ENCODE measurements at regions not wholly inside any gene's neighbourhood (a gene's known extent, or its start where the extent isn't known, plus 50 kb on each side); places are given as distances from the start of the nearest gene placed in this dataset.

DNA sequence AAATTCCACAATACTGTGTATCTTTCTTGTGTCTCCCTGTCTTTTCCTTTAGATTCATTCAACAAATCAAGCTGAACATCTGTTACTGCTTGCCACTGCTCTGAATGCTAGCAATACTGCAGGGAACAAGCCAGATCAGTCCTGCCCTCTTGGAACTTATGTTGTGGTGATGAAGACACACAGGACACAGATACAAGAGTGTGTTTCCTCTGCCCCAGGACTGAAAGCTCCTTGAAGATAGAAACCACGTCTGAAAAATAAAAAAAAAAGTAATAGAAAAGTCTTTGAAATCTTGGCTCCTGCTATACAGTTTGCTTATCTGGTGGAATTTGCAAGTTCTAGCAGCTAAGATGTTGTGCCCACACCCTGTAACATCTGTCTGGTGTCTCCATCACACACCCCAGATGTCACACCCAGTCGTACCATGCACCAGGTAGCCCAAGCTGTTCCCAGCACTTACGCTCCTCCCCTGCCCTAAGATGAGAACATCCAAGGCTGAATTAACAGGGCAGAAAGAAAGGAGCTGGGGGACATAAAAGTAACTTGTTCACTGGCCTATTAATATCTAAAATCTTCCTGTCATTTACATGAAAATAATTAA is 80.2 kb upstream of the GALNT2 start:
- no peak for DNase-seq (ENCODE audit: extremely low spot score, insufficient read length, low read depth)
- no peak for FAIRE-seq

DNA sequence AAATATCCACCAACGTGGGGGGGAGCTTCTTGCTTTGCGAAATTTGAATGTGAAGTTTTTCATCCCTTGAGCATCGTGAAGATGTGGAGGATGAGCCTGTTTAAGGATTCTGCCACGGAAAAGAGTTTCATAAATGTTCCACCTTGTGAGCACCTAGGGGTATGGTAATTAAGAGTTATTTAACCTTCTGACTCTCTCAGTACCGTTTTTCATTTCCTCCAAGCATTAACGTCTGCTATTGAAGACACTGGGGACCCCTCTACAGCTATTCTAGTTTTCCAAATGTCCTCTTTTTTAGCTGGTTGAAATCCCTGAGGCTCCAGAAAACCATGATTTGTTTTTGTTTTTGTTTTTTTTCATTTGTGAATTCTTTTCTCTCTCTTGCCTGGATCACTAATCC is 79.1 kb upstream of the GALNT2 start:
- FAIRE-seq (no peak), DNase-seq (ENCODE audit: extremely low spot score, insufficient read length, low read depth) (no peak)

DNA sequence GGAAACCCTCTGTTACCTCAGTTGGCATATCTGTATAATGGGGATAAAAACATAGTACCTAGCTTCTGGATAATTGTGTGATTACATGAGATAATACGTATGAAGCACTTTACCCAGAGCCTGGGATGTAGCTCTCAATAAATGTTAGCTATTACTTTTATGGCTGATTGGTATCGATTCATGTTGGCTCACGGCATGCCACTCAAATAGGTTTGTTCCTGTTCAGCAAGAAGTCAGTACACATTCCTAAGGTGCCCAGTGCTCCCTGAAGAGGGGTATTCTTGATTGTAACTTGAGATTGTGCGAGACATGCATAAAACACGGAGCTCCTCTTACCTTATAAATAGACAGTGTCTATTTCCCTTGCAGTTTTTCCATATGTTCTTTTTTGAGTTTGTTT is 78.5 kb upstream of the GALNT2 start:
- no peak for FAIRE-seq

DNA sequence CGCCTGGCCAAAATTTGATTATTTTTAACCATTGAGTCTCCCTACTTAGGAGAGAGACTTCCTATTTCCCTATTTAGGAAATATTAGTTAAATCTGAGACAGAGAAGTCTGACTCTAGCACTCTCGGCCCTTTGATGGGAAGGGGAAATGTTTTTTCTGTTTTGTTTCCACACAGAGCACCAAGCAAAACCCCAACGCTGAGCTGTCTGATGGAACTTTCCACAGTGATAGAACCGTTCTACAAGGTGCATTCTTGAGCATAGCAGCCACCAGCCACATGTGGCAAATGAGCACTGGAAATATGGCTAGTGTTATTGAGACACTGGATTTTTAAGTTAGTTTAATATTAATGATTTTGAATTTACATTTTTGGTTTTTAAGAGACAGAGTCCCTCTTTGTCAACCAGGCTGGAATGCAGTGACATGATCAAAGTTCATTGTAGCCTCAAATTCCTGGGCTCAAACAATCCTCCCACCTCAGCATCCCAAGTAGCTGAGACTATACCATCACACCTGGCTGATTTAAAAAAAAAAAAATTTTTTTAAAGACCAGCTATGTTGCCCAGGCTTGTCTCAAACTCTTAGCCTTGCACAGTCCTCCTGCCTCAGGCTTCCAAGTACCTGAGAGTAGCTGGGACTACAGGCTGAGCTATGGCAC is 77.3 kb upstream of the GALNT2 start:
- FAIRE-seq, result no peak
- DNase-seq (ENCODE audit: extremely low spot score, insufficient read length, low read depth), result no peak

More for the DNA sequence above, 78.5 kb upstream of the GALNT2 start:
- no peak for DNase-seq (ENCODE audit: extremely low spot score, insufficient read length, low read depth)

DNA sequence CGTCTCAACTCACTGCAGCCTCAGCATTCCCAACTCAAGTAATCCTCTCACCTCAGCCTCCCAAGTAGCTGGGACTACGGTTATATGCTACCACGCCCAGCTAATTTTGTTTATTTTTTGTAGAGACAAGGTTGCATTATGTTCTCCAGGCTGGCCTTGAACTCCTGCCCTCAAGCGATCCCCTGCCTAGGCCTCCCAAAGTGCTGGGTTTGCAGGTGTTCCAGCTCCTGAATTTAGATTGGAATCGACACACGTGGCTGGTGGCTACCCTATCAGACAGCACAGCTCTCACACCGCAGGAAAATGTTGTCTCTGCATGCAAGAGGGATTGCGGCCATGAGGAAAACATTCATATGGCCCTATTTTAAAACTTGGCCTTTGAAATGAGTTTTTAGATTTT is 76.7 kb upstream of the GALNT2 start:
- FAIRE-seq (no peak), DNase-seq (ENCODE audit: extremely low spot score, insufficient read length, low read depth) (no peak)

DNA sequence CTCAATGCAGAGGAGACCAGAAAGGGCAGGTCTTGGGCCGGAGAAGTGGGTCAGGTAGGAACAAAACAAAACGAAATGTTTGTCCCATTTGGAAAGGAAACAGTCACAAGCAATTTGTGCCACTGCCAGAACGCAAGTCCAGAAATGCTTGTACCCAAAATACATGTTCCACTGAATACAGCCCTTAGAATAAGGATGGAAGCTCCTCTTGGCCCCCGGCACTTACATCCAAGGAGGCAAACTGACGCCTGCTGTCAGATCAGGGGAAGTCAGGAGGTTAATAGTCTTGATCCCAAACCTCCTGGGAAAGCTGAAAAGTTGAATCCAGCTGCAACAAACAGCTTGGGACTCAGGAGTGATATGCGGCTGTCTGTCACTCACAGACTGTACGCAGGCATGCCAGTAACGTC is 75.9 kb upstream of the GALNT2 start:
- FAIRE-seq (no peak), DNase-seq (ENCODE audit: extremely low spot score, insufficient read length, low read depth) (no peak)

DNA sequence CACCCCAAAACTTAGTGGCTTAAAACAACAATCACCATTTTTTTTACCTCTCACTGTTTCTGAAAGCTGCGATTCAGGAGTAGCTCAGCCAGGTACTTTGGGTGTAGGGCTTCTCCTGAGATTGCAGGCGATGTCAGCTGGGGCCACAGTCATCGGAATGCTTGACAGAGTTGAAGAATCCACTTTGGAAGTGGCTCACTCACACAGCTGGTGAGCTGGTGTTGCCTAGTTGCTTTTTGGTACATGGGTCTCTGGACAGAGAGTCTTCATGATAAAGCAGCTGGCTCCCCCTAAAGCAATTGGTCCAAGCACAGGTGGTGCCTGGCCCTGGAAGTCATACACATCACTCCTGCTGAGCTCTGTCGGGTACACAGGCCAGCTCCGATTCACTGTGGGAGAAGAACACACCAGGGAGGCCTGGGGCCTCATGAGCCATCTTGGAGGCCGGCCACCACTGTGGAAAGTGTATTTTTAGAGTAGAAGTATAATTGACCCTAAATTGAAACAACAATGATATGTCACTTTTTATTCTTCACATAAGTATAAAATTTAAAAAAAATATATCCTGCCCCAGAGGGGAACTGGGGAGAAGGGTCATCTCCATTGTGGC is 75.2 kb upstream of the GALNT2 start:
- FAIRE-seq, result no peak
- no peak for DNase-seq (ENCODE audit: extremely low spot score, insufficient read length, low read depth)

DNA sequence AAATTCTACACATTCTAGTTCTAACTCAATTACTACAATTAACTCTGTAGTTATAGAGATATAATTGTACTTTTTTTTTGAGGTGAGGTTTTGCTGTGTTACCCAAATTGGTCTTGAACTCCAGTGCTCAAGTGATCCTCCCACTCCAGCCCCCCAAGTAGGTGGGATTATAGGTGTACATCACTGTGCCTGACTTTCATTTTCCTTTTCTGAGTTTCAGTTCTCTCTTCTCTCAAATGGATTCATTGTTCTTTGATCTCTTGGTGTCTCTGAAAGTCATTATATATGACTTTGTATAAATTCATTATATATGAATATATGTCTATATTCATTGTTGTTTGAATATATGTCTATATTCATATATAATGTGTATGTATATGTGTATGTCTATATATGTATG is 74.0 kb upstream of the GALNT2 start:
- no peak for DNase-seq (ENCODE audit: extremely low spot score, insufficient read length, low read depth)
- FAIRE-seq, result no peak

DNA sequence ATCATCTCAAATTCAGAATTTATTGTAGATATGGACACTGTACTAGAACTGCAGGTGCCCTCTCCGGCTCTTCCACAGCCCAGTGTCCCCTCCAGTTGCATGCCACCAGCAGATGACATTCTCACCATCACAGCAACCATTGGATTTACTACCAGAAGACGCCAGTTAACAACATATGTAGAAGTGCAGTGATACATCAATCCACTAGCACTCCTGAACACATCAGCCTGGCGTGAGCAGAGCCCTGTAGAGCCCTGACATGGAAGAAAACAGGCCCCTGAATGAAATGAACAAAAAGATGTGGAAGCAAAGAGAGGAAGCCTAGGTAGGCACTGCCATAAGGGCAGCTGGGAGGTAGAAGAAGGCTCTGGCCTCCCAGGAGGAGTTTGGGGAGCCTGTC is 73.1 kb upstream of the GALNT2 start:
- no peak for FAIRE-seq
- DNase-seq (ENCODE audit: extremely low spot score, insufficient read length, low read depth), result no peak

DNA sequence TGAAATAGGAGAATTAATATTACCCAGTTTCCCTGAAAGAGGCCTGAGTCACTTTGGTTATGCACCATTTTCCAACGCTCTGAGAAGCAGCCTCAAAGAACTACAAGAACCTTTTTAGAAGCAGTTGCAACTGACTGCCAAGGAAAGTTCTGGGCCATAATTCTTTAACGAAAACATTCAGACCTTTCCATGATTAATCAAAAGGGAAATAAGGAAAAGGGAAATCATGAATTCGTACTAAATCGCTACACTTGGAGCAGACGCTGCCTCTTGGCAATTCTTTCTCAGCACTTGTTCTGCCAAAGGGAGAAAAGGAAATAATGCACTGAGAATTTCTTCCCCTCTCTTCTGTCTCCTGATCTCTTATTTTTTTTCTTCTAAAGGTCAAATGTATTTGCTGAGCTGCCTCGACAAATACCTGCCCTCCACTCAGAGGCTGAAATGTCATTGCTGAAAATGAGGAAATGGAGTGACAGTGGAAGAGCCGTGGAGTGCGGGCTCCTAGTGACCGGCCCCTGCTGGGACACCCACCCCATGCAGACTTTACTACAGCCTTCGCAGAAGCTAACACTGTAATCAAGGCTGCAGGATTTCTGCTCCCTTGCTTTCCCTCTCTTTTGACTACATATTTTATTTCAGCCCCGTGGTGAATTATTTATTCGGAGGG is 67.9 kb upstream of the GALNT2 start:
- DNase-seq (ENCODE audit: extremely low spot score, insufficient read length, low read depth), result no peak
- no peak for FAIRE-seq

DNA sequence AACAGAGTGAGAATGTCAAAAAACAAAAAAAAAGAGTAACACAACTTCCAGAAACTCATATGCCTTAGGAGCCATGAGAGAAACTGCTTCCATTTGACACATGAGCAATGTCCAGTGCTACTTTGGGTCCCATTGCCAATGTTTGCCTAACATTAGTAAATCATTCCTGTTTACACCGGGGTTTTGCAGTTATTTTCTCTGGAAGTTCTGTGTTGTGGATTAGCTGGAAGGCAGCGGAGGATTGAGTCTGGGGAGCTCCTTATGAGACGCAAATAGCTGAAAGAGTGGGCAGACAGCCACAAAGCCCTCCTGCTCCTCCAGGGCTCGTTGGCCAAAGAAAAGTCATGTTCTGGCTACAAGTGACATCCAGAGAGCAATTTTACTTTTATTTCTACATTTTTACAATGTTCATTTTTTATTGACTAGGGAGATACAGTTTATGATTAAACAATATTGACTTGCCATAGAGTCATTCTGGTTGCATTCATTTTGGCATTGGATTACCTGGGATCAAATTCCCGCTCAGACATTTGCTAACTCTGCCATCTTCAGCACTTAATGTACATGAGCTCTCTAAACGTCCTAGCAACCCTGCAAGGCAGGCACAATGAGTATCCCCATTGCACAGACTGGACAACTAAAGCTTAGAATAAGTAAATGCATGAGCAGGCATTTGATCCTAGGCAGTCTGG is 66.4 kb upstream of the GALNT2 start:
- no peak for DNase-seq (ENCODE audit: extremely low spot score, insufficient read length, low read depth)
- no peak for FAIRE-seq

DNA sequence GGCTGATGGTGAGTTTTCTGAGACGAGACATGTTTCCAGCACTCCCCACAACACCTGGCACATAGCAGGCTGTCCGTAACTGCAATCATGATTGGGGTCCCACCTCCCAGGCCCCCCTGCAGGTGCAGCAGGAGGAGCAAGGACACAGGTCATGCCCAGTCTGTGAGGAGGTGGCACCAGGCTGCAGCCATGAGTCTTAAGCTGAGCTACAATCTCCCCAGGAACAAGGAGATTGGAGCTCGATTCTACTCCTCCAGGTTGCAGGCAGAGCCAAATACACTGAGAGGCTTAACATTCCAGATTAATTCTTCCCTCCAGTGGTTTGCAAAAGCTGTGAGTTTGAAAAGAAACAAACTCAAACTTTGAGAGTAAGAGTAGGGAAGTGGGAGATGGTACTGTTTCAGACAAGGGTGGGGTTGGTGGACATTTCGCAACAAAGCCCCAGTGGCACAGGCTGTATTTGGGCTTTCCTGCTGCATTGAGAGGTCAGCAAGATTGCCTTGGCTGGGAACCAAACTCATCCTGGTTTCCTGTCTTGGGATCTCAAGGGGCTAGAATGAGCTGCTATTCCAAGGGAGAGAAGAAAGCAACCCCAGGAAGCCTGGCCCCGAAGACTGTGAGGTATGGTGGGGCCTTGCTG is 64.8 kb upstream of the GALNT2 start:
- no peak for DNase-seq (ENCODE audit: extremely low spot score, insufficient read length, low read depth)
- no peak for FAIRE-seq

DNA sequence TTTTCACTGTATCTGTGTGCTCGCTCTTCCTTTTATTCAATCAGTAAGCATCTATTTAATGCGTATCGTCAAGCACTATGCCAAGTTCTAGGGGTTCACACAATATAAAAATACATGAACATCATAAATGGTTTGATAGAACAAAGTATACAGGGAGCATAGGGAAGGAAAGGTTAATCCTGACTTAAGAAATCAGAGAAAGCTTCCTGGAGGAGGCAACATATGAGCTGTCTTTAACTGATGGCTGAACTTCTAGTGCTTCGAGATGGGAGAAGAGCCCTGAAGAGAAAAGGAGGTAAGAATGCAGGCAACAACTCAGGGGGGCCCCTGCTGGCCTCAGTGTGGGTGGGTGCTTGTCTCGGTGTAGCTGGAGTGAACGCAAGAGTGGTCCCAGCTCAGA is 63.6 kb upstream of the GALNT2 start:
- FAIRE-seq, result no peak

DNA sequence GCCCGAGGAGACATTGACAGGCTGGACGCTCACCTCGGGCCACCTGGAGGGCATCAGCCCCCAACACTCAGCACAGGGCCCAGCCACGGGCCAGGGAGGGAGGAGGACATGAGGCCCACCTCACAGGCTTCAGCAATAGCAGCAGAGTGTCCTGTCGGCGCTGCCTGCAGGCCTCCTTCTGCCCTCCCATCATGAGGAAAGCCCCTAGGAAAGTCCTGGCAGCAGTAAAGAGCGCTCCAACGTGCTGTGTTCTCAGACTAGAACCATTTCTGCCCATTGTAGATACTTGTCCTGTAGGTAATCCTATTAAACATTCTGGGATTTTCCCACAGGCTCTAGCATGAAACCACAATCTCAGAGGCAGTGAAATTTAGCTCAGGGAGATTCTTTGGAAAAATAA is 62.0 kb upstream of the GALNT2 start:
- FAIRE-seq, result no peak
- DNase-seq (ENCODE audit: extremely low spot score, insufficient read length, low read depth), result no peak

More for the DNA sequence above, 63.6 kb upstream of the GALNT2 start:
- DNase-seq (ENCODE audit: extremely low spot score, insufficient read length, low read depth), result no peak

DNA sequence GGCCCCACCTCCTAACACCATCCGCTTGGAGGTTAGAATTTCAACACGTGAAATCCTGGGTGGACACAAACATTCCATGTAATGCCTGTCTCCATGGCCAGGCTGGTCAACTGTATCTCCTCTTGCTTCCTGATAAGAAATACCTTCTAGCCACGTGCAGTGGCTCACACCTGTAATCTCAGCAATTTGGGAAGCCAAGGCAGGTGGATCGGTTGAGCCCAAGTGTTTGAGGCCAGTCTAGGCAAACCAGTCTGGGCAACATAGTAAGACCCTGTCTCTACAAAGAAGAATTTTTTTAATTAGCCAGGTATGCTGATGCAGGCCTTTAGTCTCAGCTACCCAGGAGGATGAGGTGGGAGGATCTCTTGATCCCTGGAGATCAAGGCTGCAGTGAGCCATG is 58.3 kb upstream of the GALNT2 start:
- FAIRE-seq, result no peak
- no peak for DNase-seq (ENCODE audit: extremely low spot score, insufficient read length, low read depth)

DNA sequence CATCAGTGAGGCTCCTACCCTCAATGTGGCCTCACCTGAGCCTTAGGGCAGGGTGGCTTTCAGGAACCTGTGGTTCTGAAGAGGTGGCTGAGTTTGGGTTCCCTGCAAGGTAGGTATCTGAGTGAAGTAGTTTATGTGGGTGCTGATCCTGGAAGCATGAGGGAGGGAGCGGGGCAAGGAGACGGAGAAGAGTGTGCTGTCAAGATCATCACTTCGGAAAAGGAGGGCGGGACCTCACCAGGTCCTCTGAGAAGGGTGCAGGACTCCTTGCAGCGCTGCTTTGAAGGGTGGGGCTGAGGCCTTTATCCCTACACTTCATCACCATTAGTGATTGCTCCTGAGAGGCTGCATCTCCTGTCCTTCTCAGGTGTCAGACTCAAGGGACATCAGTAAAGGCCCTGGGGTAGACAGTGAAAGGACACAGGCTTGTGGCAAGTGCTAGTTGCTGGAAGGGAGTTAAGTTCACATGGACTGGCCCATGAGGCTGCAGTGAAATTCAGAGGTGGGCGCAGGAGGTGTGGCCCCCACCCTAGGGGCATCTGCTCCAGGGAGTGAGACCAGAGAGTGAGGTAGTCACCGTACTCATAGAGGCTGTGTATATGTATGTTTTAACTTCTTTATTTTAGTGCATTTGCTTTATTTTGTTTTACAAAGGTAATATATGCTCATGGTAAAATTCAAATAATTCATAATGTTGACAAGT is 57.3 kb upstream of the GALNT2 start:
- FAIRE-seq (no peak), DNase-seq (ENCODE audit: extremely low spot score, insufficient read length, low read depth) (no peak)

DNA sequence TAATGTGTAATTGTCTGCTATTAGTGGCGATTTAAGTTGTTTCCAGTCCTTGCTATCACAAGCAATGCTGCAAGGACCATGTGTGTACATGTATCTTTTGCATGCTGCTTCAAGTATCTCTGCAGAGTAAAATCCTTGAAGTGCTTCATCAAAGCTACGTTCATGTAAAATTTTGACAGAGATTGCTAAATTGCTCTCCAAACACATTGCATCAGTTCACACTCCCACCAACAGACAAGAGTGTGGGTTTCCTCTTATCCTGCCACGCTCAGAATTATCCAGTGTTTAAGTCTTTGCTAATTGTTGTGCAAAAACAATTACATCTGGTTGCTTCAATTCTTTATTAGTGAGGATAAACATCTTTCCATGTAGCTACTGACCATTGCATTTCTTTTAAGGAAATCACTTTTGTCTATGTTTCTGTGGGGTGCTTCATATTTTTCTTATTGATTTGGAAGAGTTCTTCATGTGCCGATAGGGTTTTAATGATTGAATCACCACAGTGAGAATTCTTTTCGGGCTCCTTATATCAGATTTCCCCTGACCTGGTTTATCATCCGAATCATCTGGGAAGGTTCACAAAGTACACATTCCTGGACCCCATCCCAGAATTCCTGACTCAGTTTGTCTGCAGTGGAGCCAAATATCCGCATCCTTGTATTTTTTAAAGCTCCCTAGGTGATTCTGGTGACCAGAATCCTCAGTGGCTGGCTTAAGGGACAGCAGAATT is 56.3 kb upstream of the GALNT2 start:
- FAIRE-seq, result no peak

DNA sequence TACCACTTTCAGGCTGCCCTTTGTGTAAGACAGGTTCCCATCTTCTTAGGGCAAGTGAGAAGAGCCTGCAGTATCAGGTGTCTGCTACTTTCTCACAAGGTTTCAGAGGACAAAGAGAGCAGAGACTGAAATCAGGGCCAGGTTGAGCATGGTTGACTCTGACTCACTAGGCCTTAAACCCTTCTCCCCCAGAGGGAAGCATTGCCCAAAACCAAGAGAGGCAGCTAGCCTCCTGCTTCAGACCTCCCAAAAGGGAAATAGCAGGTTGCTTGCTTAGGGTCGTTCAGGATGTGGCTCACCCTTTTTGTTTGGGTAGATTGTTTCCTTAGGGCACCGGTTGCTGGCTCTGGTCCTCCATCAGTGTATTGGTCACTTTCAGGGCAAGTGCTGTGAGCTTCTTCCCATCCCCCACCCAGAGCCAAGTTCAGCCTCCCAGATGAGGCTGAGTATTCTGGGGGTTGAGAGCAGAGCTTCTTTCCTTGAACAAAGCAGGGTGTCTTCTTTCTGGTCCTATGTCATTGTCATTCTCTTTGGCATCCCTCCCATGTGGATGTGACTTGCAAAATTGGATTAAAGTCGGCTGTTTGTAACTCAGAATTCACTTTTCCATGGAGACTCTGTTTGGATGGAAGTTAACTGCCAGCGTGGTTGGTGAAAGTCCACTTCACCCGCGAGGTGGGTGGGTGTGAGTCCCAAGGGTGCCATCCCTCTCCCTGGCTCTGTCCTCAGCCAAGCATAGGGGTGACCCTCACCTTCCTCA is 55.5 kb upstream of the GALNT2 start:
- no peak for DNase-seq (ENCODE audit: extremely low spot score, insufficient read length, low read depth)
- no peak for FAIRE-seq

More for the DNA sequence above, 56.3 kb upstream of the GALNT2 start:
- DNase-seq (ENCODE audit: extremely low spot score, insufficient read length, low read depth), result no peak
